Spinal cord (tissue), 9 donors: ENCODE measurements at regions not wholly inside any gene's neighbourhood (a gene's known extent, or its start where the extent isn't known, plus 50 kb on each side); places are given as distances from the start of the nearest gene placed in this dataset.

Experiments used
- DNase-seq, 6 donors: peaks; one replicate each; pipeline versions ENCODE4 v3.0.0 to v3.0.0-alpha.2; 2013 to 2015; ENCODE audit warnings: low spot score in 6 of 6, low read depth in 4 of 6
- H3K27ac ChIP-seq: one replicate; pipeline ENCODE4 v1.5.1; 2013; ENCODE audit warnings: low read depth, low read length, control low read depth
- H3K27me3 ChIP-seq: one replicate; pipeline ENCODE4 v1.6.1; 2013; ENCODE audit warnings: low read length; ENCODE audit not compliant: control insufficient read depth, insufficient read depth
- H3K36me3 ChIP-seq: one replicate; pipeline ENCODE4 v1.6.1; 2013; ENCODE audit warnings: low read length; ENCODE audit not compliant: control insufficient read depth, insufficient read depth
- H3K4me1 ChIP-seq: one replicate; pipeline ENCODE4 v1.6.1; 2013; ENCODE audit warnings: low read length; ENCODE audit not compliant: control insufficient read depth, insufficient read depth
- H3K4me3 ChIP-seq: one replicate; pipeline ENCODE4 v1.5.1; 2013; ENCODE audit warnings: low read depth, low read length, control low read depth
- H3K9me3 ChIP-seq: one replicate; pipeline ENCODE4 v1.6.1; 2013; ENCODE audit warnings: low read length; ENCODE audit not compliant: control insufficient read depth, insufficient read depth
- WGBS: methylation state at CpG from one replicate; pipeline ENCODE4 v1.1.5; 2013; ENCODE audit warnings: missing lambda C conversion rate; ENCODE audit not compliant: insufficient coverage; 5-methylcytosine and 5-hydroxymethylcytosine counted together
- donor health status: healthy.

- no peaks in the 10 kb centered on the region for H3K27me3 ChIP-seq
- peaks cover 7% of the 10 kb centered on the region for H3K9me3 ChIP-seq
- H3K27ac ChIP-seq, result no peak overlapping the region
- DNase-seq, result no peak
- no peak overlapping the region for H3K4me3 ChIP-seq
- no peaks in the 10 kb centered on the region for H3K36me3 ChIP-seq
- no peaks in the 10 kb centered on the region for H3K4me1 ChIP-seq
- WGBS, result no CpG with 5 or more reads among the region's 2 CpGs
Observed at GRCh38 chr1:118360817-118361216, 175.8 kb upstream of the SPAG17 start.

- Histone ChIP-seq H3K4me1 (no peaks in the 10 kb centered on the region), H3K9me3 (no peaks in the 10 kb centered on the region), H3K27ac (no peak overlapping the region), H3K36me3 (no peaks in the 10 kb centered on the region), H3K4me3 (no peak overlapping the region), H3K27me3 (no peaks in the 10 kb centered on the region)
- DNase-seq, result no peak
- 88% methylated on average over 1 of the region's 3 CpGs for WGBS
Observed at GRCh38 chr1:118346936-118347335, 161.9 kb upstream of the SPAG17 start.

- DNase-seq, result peak in 1 of 6 donors; percentile 64
- Histone ChIP-seq H3K36me3 (no peaks in the 10 kb centered on the region), H3K9me3 (no peaks in the 10 kb centered on the region), H3K4me3 (no peak overlapping the region), H3K27ac (no peak overlapping the region), H3K27me3 (no peaks in the 10 kb centered on the region), H3K4me1 (no peaks in the 10 kb centered on the region)
- whole genome bisulfite sequencing, result 61% methylated on average over 2 of the region's 5 CpGs
Observed at GRCh38 chr1:118340928-118341910, 156.2 kb upstream of the SPAG17 start.

- Histone ChIP-seq H3K9me3 (no peaks in the 10 kb centered on the region), H3K4me1 (no peaks in the 10 kb centered on the region), H3K27me3 (no peaks in the 10 kb centered on the region), H3K4me3 (no peak overlapping the region), H3K27ac (no peak overlapping the region), H3K36me3 (no peaks in the 10 kb centered on the region)
- 77% methylated on average over 4 of the region's 4 CpGs for WGBS
- DNase-seq, result peak in 1 of 6 donors; percentile 25
Observed at GRCh38 chr1:118339400-118340124, 154.5 kb upstream of the SPAG17 start.

- no peaks in the 10 kb centered on the region for H3K36me3 ChIP-seq
- H3K4me3 ChIP-seq, result no peak overlapping the region
- no peaks in the 10 kb centered on the region for H3K4me1 ChIP-seq
- H3K27me3 ChIP-seq, result no peaks in the 10 kb centered on the region
- H3K27ac ChIP-seq, result no peak overlapping the region
- WGBS, result 54% methylated on average over 3 of the region's 3 CpGs
- DNase-seq, result peak in 1 of 6 donors; percentile 33
- no peaks in the 10 kb centered on the region for H3K9me3 ChIP-seq
Observed at GRCh38 chr1:118338936-118339335, 153.9 kb upstream of the SPAG17 start.

- no peak overlapping the region for H3K27ac ChIP-seq
- H3K9me3 ChIP-seq, result no peaks in the 10 kb centered on the region
Observed at GRCh38 chr1:118337346-118337745, 152.3 kb upstream of the SPAG17 start.

GRCh38 chr1:118335331-118335732 lies 150.3 kb upstream of the SPAG17 start:
- DNase-seq, result peak in 2 of 6 donors; percentile 37 to 62
- Histone ChIP-seq H3K9me3 (no peaks in the 10 kb centered on the region), H3K4me3 (no peak overlapping the region), H3K27ac (no peak overlapping the region), H3K36me3 (no peaks in the 10 kb centered on the region), H3K4me1 (no peaks in the 10 kb centered on the region), H3K27me3 (no peaks in the 10 kb centered on the region)
- WGBS, result 13% methylated on average over 1 of the region's 2 CpGs

More at GRCh38 chr1:118337346-118337745, 152.3 kb upstream of the SPAG17 start:
- H3K4me1 ChIP-seq, result no peaks in the 10 kb centered on the region
- H3K4me3 ChIP-seq, result no peak overlapping the region
- DNase-seq, result no peak
- H3K27me3 ChIP-seq, result no peaks in the 10 kb centered on the region
- H3K36me3 ChIP-seq, result no peaks in the 10 kb centered on the region

GRCh38 chr1:118334506-118334905 lies 149.5 kb upstream of the SPAG17 start:
- no peaks in the 10 kb centered on the region for H3K27me3 ChIP-seq
- no peaks in the 10 kb centered on the region for H3K36me3 ChIP-seq
- no peak overlapping the region for H3K4me3 ChIP-seq
- DNase-seq, result no peak
- no CpG with 5 or more reads among the region's 1 CpG for WGBS
- H3K9me3 ChIP-seq, result no peaks in the 10 kb centered on the region
- H3K4me1 ChIP-seq, result no peaks in the 10 kb centered on the region
- H3K27ac ChIP-seq, result no peak overlapping the region

- 93% methylated on average over 4 of the region's 4 CpGs for WGBS
- DNase-seq, result peak in 1 of 6 donors; percentile 59
- Histone ChIP-seq H3K9me3 (no peaks in the 10 kb centered on the region), H3K36me3 (no peaks in the 10 kb centered on the region), H3K27me3 (no peaks in the 10 kb centered on the region), H3K27ac (no peak overlapping the region), H3K4me1 (no peaks in the 10 kb centered on the region), H3K4me3 (no peak overlapping the region)
Observed at GRCh38 chr1:118333601-118334210, 148.7 kb upstream of the SPAG17 start.
